ENCODE measurements at regions not wholly inside any gene's neighbourhood (a gene's known extent, or its start where the extent isn't known, plus 50 kb on each side); places are given as distances from the start of the nearest gene placed in this dataset.

- Histone ChIP-seq H3K27ac (ENCODE audit: low read depth, low read length) (no peak overlapping the region), H3K4me3 (ENCODE audit: low read depth, low read length) (no peak overlapping the region), H3K27me3 (ENCODE audit: control insufficient read depth, insufficient read depth, low read length) (no peaks in the 10 kb centered on the region), H3K9me3 (ENCODE audit: control insufficient read depth, insufficient read depth, low read length) (no peaks in the 10 kb centered on the region)
- DNase-seq (ENCODE audit: low read depth, low spot score): no peak
- POLR2A ChIA-PET: no interaction called here
- CTCF ChIA-PET: no interaction called here
- TF ChIP-seq, protein P1, sequence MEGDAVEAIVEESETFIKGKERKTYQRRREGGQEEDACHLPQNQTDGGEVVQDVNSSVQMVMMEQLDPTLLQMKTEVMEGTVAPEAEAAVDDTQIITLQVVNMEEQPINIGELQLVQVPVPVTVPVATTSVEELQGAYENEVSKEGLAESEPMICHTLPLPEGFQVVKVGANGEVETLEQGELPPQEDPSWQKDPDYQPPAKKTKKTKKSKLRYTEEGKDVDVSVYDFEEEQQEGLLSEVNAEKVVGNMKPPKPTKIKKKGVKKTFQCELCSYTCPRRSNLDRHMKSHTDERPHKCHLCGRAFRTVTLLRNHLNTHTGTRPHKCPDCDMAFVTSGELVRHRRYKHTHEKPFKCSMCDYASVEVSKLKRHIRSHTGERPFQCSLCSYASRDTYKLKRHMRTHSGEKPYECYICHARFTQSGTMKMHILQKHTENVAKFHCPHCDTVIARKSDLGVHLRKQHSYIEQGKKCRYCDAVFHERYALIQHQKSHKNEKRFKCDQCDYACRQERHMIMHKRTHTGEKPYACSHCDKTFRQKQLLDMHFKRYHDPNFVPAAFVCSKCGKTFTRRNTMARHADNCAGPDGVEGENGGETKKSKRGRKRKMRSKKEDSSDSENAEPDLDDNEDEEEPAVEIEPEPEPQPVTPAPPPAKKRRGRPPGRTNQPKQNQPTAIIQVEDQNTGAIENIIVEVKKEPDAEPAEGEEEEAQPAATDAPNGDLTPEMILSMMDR (IDR thresholded peaks at IDR 0.05; ENCODE audit: low read depth, low read length): no peak
These were observed 60.6 kb upstream of the NEBL start for GRCh38 chr10:20957744-20958143.

DNA sequence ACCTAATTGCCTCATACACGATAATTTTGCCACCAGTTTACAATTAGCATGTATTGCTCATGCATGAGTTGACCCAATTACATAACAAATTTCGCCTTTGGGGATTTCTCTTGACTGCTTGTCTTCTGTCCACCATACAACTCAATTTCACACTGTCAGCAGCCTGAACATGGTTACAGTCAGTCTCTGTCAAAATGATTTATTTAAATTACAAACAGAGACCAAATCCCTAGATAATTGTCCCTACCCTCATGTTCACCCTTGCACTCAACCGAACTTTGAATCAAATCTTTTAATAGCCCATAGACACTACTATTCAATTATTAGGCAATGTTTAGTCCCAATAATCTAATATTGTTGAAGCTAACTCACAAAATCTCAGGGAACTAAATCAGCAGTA lies 59.7 kb upstream of the NEBL start:
- TF ChIP-seq, protein P1 (IDR thresholded peaks at IDR 0.05; ENCODE audit: low read depth, low read length): no peak
- CTCF ChIA-PET: no interaction called here
- Histone ChIP-seq H3K27me3 (ENCODE audit: control insufficient read depth, insufficient read depth, low read length) (no peaks in the 10 kb centered on the region), H3K9me3 (ENCODE audit: control insufficient read depth, insufficient read depth, low read length) (no peaks in the 10 kb centered on the region), H3K4me3 (ENCODE audit: low read depth, low read length) (no peak overlapping the region), H3K27ac (ENCODE audit: low read depth, low read length) (no peak overlapping the region)
- POLR2A ChIA-PET: no interaction called here
- no peak for DNase-seq (ENCODE audit: low read depth, low spot score)

DNA sequence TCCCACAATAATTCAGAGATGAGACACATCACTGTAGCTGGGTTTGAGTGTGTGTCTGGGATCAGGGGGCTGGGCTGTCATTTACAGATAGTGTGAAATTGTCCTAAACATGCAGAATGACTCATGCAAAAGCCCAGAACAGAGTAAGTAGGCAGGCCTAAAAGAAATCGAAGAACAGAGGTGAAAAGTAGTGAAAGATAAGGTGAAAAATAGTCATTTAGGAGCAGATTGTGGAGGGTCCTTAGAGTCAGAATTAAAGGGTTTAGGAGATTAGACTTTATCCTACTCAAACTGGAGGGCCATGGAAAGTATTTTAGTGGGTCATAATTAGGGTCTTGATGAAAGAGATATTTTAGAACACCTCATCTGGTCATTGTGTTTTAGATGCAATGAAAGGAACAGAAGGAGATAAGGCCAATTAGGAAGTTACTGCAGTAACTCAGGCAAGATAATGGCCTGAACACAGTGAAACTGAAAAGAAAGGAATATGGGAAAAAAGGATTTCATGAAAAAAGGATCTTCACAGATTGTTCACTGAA lies 58.3 kb upstream of the NEBL start:
- no peaks in the 10 kb centered on the region for H3K27me3 ChIP-seq (ENCODE audit: control insufficient read depth, insufficient read depth, low read length)
- H3K27ac ChIP-seq (ENCODE audit: low read depth, low read length): no peak overlapping the region
- POLR2A ChIA-PET: no interaction called here
- H3K9me3 ChIP-seq (ENCODE audit: control insufficient read depth, insufficient read depth, low read length): no peaks in the 10 kb centered on the region
- CTCF ChIA-PET: no interaction called here
- no peak overlapping the region for H3K4me3 ChIP-seq (ENCODE audit: low read depth, low read length)
- no peak for DNase-seq (ENCODE audit: low read depth, low spot score)
- TF ChIP-seq, protein P1 (IDR thresholded peaks at IDR 0.05; ENCODE audit: low read depth, low read length): no peak

DNA sequence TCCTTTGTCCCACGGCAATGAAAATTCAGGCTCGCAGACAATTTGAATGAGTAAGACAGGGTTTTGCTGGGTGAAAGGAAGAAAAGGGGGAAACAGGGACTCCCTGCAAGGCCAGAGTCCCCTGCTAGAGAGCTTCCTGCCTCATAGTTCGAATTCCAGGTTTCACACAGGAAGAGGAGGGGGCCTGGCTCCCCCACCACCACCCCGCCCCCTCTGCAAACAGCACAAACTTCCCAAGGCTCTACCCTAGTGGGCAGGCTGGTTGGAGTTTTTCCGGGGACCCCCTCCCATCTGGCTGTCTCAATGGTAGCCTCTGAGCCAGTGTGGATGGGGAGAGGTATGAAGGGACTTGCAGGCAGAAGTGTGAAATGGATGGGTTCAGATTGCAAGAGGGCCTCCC lies 57.4 kb upstream of the NEBL start:
- H3K9me3 ChIP-seq (ENCODE audit: control insufficient read depth, insufficient read depth, low read length): no peaks in the 10 kb centered on the region
- no peaks in the 10 kb centered on the region for H3K27me3 ChIP-seq (ENCODE audit: control insufficient read depth, insufficient read depth, low read length)
- ChIA-PET POLR2A (no interaction called here), CTCF (no interaction called here)
- TF ChIP-seq, protein P1 (IDR thresholded peaks at IDR 0.05; ENCODE audit: low read depth, low read length): no peak
- H3K27ac ChIP-seq (ENCODE audit: low read depth, low read length): no peak overlapping the region
- no peak overlapping the region for H3K4me3 ChIP-seq (ENCODE audit: low read depth, low read length)
- DNase-seq (ENCODE audit: low read depth, low spot score): no peak

GRCh38 chr10:20953120-20953519 lies 56.0 kb upstream of the NEBL start:
- no peaks in the 10 kb centered on the region for H3K27me3 ChIP-seq (ENCODE audit: control insufficient read depth, insufficient read depth, low read length)
- ChIA-PET POLR2A (no interaction called here), CTCF (no interaction called here)
- H3K9me3 ChIP-seq (ENCODE audit: control insufficient read depth, insufficient read depth, low read length): no peaks in the 10 kb centered on the region
- TF ChIP-seq, protein P1 (IDR thresholded peaks at IDR 0.05; ENCODE audit: low read depth, low read length): no peak
- H3K27ac ChIP-seq (ENCODE audit: low read depth, low read length): no peak overlapping the region
- H3K4me3 ChIP-seq (ENCODE audit: low read depth, low read length): no peak overlapping the region
- DNase-seq (ENCODE audit: low read depth, low spot score): no peak

All from AG04450 (cell line).